ENCODE measurements at regions not wholly inside any gene's neighbourhood (a gene's known extent, or its start where the extent isn't known, plus 50 kb on each side); places are given as distances from the start of the nearest gene placed in this dataset.
"Not testable (repeated sequence)": the region's sequence is repeated elsewhere in the genome, so short reads cannot be mapped to it uniquely, and the experiment has no call there.

GRCh38 chr13:104944176-104944575 lies 1591.3 kb downstream of the EFNB2 start:
- no peak for DNase-seq (ENCODE audit: low read depth)

GRCh38 chr13:104943331-104943730 lies 1592.1 kb downstream of the EFNB2 start:
- DNase-seq (ENCODE audit: low read depth), result no peak

DNA sequence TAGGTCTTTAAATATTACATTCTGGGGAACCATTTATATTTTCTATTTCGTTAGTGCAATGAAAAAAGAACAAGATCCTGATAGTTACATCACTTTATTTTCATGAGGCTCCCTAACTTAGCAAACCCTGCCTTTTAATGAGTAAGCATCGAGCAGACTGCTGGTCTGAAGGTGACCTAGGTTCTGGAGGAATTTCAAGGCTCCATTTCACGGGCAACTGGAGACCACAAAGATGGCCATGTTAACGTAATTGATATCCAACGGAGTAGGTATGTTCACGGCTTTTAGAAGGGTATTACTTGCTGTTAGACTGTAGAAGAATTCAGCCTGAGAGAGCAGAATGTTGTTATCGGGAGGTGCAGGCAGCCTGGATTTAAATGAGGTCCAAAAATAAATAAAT lies 1597.6 kb downstream of the EFNB2 start:
- peak; percentile 57 for DNase-seq (ENCODE audit: low read depth)

DNA sequence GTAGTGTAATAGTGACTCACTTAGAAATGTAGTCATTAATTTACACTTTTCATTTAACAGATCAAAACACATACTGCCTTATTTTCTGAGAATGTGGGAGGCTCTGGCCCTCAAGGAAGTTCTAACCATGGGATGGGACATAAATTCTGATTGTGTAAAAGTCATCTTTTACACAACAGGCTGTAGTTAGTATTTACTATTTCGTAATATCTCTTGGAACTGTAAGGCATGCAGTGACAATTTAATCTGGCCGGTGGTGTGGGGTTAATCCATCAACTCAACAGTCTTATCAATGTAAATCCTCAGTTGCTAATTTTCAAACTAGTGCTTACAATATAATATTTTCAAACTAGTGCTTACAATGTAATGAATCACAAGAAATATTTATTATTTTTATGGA lies 1599.2 kb downstream of the EFNB2 start:
- no peak for DNase-seq (ENCODE audit: low read depth)

DNA sequence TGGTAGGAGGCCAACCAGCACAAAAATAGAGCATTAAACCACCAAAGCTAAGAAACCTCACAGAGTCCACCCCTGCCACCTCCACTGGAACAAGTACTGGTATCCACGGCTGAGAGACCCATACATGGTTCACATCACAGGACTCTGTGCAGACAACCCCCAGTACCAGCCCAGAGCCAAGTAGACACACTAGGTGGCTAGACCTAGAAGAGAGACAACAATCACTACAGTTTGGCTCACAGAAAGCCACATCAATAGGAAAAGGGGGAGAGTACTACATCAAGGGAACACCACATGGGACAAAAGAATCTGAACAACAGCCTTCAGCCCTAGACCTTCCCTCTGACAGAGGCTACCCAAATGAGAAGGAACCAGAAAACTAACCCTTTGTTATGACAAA lies 1614.9 kb downstream of the EFNB2 start:
- DNase-seq (ENCODE audit: low read depth), result not testable (repeated sequence)

- DNase-seq (ENCODE audit: low read depth), result no peak
Measured at GRCh38 chr13:104920091-104920490, 1615.4 kb downstream of the EFNB2 start.

DNA sequence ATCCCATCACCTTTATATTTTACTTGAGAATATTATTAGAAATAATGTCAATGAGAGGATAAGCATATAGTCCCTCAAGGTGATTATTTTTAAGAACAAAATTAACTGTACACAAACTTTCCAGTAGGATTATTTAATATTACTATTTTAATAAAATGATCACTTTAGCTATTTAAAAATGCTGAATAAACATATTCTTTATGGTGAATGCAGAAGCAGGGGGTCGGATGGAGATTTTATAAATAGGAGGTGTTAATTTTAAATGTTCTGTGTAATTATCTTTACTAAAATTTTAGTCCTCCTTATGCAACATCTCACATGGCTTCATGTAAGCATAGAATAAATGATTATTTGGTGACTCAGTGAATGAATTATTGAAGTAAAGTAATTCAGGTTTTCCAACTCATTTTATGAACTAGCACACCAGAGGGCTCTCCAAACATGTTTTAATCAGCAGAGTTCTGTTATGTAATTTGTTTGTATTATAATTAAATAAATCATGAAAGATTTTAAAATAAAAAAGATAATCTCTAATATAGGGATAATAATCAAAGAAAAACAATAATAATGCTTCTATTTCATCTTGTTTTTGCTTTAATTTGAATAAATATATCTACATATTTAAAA lies 1635.2 kb downstream of the EFNB2 start:
- DNase-seq (ENCODE audit: low read depth), result no peak

- no peak for DNase-seq (ENCODE audit: low read depth)
Measured at GRCh38 chr13:104898484-104898883, 1637.0 kb downstream of the EFNB2 start.

DNA sequence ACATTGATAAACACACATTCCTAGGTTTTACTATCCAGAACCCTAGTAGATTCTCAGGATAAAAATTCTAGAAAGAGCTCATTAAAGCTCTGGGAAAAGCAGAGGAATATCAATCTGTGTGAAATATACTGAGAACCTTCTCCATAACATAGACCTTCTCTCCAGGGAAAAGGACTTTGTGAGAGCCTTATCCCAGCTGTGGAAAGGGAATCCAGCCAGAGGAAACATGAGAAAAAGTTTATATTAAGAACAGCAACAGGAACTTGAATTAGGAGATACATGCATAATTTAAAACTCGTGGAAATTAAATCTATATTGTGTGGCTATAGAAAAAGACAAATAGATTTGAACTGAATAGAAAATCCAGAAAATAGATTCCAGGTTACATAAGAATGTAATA lies 1639.9 kb downstream of the EFNB2 start:
- DNase-seq (ENCODE audit: low read depth), result peak; percentile 6

DNA sequence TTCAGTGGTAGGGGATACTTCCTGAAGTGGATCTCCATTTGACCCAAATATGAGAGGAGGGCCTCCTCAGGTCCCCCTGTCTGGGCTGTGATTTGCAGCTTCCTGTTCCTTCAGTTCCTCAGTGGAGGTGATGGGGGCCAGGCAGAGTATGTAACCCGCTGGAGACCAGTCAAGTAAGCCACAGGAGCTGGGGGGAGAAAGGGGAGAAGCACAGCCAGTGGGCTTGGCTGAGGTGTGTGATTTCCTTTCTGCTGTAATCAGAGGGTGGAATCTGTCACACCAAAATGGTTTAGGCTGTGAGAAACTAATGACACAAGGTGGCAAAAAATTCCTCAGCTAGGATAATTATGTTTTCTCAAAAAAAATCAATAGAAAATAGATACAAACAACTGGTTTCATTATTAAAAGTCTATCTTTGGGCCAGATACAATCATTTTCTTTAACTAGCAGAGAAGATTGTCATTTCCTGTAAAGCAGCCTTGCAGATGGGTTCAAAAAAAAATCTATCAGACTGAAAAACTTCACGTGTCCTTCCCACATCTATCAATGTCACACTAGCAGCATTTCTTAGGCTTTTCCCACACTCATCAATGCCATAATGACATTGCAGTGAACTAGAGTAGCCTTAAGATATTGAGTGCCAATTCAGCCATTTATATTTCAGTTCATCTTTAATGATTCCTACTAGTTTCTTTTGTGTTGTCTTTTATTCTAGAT lies 1660.3 kb downstream of the EFNB2 start:
- no peak for DNase-seq (ENCODE audit: low read depth)

- DNase-seq (ENCODE audit: low read depth), result no peak
Measured at GRCh38 chr13:104872153-104872552, 1663.3 kb downstream of the EFNB2 start.

DNA sequence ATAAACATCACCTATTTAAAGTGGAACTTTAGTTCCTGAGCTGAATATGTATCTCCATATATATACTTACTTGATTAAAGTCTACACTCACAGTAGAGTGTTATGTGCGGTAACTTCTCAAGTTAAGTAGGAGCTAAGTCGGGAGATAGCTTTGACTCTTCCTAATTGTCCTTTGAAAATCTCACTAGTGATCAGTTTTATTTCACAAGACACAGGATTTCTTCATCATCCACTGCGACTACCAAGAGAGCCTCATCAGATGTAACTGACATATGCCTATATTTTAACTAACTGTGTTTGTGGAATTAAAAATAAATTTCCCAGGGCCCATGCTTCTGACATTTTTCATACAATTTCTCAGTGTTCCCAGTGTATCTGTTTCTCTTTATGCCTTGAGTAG lies 1664.0 kb downstream of the EFNB2 start:
- no peak for DNase-seq (ENCODE audit: low read depth)

GRCh38 chr13:104869501-104869900 lies 1666.0 kb downstream of the EFNB2 start:
- DNase-seq (ENCODE audit: low read depth), result no peak

DNA sequence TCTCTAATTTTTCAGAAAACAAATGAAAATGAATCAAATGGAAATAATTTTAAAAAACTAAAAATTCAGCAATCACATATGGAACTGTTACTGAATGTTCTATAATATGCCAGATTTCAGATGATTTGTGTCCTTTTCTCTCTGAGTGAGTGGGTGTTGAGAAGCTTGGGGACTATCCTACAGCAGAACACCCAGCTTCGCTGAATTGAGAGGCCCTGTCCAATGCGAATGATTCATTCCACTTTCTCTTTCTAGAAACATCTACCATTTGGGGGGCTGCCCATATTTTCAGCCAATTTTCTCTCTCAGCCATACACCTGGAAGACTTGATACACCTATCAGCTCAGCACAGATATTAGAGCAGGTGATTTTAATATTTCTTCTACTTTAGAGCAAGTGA lies 1666.7 kb downstream of the EFNB2 start:
- DNase-seq (ENCODE audit: low read depth), result no peak

GRCh38 chr13:104855581-104855980 lies 1679.9 kb downstream of the EFNB2 start:
- peak; percentile 17 for DNase-seq (ENCODE audit: low read depth)

GRCh38 chr13:104854698-104855097 lies 1680.8 kb downstream of the EFNB2 start:
- no peak for DNase-seq (ENCODE audit: low read depth)

DNA sequence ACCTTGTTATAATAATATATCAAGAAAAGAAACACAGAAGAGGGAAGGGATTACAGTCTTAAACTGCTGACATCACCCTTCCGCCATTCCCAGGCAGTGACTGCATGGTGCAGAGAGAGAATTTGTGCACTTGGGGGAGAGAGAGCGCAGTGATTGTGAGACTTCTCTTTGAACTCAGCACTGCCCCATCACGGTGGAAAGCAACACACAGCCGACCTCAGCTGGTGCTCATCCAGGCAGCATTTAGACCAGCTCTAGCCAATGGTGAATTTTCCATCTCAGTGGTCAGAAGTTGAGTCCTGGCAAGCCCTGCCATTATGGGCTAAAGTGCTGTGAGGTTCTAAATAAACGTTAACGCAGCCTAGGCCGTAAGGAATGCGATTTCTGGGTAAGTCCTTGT lies 1681.5 kb downstream of the EFNB2 start:
- DNase-seq (ENCODE audit: low read depth), result no peak

- no peak for DNase-seq (ENCODE audit: low read depth)
Measured at GRCh38 chr13:104847922-104848321, 1687.5 kb downstream of the EFNB2 start.

GRCh38 chr13:104843401-104843800 lies 1692.1 kb downstream of the EFNB2 start:
- no peak for DNase-seq (ENCODE audit: low read depth)

GRCh38 chr13:104841110-104841509 lies 1694.4 kb downstream of the EFNB2 start:
- no peak for DNase-seq (ENCODE audit: low read depth)

- peak; percentile 33 for DNase-seq (ENCODE audit: low read depth)
Measured at GRCh38 chr13:104837756-104838155, 1697.7 kb downstream of the EFNB2 start.

- DNase-seq (ENCODE audit: low read depth), result no peak
Measured at GRCh38 chr13:104833221-104833620, 1702.2 kb downstream of the EFNB2 start.

DNA sequence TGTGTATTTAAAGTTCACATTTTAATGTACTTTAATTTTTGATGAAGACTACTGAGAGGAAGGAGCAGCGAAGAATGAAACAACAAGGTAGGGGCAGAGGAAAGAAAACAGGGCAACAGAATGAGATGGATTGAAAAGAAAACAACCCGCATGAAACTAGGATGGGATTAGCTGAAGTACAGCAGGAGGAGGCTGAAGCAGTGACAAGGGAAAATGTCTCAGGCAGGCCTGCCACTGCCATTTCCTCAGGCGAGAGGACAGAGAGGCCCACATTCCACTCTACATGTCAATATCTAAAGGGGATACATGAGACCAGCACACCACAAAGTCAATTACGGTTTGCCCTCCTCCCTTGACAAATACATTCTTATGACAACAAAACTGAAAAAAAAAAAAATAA lies 1703.2 kb downstream of the EFNB2 start:
- no peak for DNase-seq (ENCODE audit: low read depth)

Data from myocyte (in vitro differentiated cells).